ENCODE measurements at regions not wholly inside any gene's neighbourhood (a gene's known extent, or its start where the extent isn't known, plus 50 kb on each side); places are given as distances from the start of the nearest gene placed in this dataset.
"Not testable (repeated sequence)": the region's sequence is repeated elsewhere in the genome, so short reads cannot be mapped to it uniquely, and the experiment has no call there.

GRCh38 chr4:122997463-122998101, 75.2 kb upstream of the NUDT6 start:
- H3K27me3 ChIP-seq (ENCODE audit: control insufficient read depth in 2 of 2, insufficient read depth in 2 of 2, low read length in 2 of 2): no peaks in the 10 kb centered on the region
- H3K9ac ChIP-seq (ENCODE audit: low read depth in 1 of 2, low read length in 2 of 2): no peak overlapping the region
- no peak overlapping the region for H3K4me3 ChIP-seq (ENCODE audit: low read length in 2 of 2)
- no peaks in the 10 kb centered on the region for H3K4me1 ChIP-seq (ENCODE audit: control insufficient read depth in 2 of 2, insufficient read depth in 2 of 2, low read length in 2 of 2)
- no peak overlapping the region for H3K27ac ChIP-seq (ENCODE audit: low read depth in 2 of 2, low read length in 2 of 2)
- H3K9me3 ChIP-seq (ENCODE audit: control insufficient read depth in 2 of 2, low read length in 2 of 2): no peaks in the 10 kb centered on the region
- no peaks in the 10 kb centered on the region for H3K36me3 ChIP-seq (ENCODE audit: control insufficient read depth in 2 of 2, insufficient read depth in 2 of 2, low read length in 2 of 2)

- not testable (repeated sequence) for H3K9me3 ChIP-seq (ENCODE audit: control insufficient read depth in 2 of 2, low read length in 2 of 2); H3K4me1 ChIP-seq (ENCODE audit: control insufficient read depth in 2 of 2, insufficient read depth in 2 of 2, low read length in 2 of 2); H3K27ac ChIP-seq (ENCODE audit: low read depth in 2 of 2, low read length in 2 of 2); H3K27me3 ChIP-seq (ENCODE audit: control insufficient read depth in 2 of 2, insufficient read depth in 2 of 2, low read length in 2 of 2); H3K4me3 ChIP-seq (ENCODE audit: low read length in 2 of 2); H3K36me3 ChIP-seq (ENCODE audit: control insufficient read depth in 2 of 2, insufficient read depth in 2 of 2, low read length in 2 of 2); H3K9ac ChIP-seq (ENCODE audit: low read depth in 1 of 2, low read length in 2 of 2)
Observed at GRCh38 chr4:123004079-123004478, 81.7 kb upstream of the NUDT6 start.

GRCh38 chr4:123005126-123005525, 82.7 kb upstream of the NUDT6 start:
- H3K36me3 ChIP-seq (ENCODE audit: control insufficient read depth in 2 of 2, insufficient read depth in 2 of 2, low read length in 2 of 2); H3K27me3 ChIP-seq (ENCODE audit: control insufficient read depth in 2 of 2, insufficient read depth in 2 of 2, low read length in 2 of 2); H3K9ac ChIP-seq (ENCODE audit: low read depth in 1 of 2, low read length in 2 of 2); H3K4me1 ChIP-seq (ENCODE audit: control insufficient read depth in 2 of 2, insufficient read depth in 2 of 2, low read length in 2 of 2); H3K9me3 ChIP-seq (ENCODE audit: control insufficient read depth in 2 of 2, low read length in 2 of 2); H3K4me3 ChIP-seq (ENCODE audit: low read length in 2 of 2); H3K27ac ChIP-seq (ENCODE audit: low read depth in 2 of 2, low read length in 2 of 2): not testable (repeated sequence)

- H3K4me3 ChIP-seq (ENCODE audit: low read length in 2 of 2): no peak overlapping the region
- no peaks in the 10 kb centered on the region for H3K9me3 ChIP-seq (ENCODE audit: control insufficient read depth in 2 of 2, low read length in 2 of 2)
- no peaks in the 10 kb centered on the region for H3K4me1 ChIP-seq (ENCODE audit: control insufficient read depth in 2 of 2, insufficient read depth in 2 of 2, low read length in 2 of 2)
- no peak overlapping the region for H3K27ac ChIP-seq (ENCODE audit: low read depth in 2 of 2, low read length in 2 of 2)
- H3K27me3 ChIP-seq (ENCODE audit: control insufficient read depth in 2 of 2, insufficient read depth in 2 of 2, low read length in 2 of 2): no peaks in the 10 kb centered on the region
- peaks cover 0 to 2% of the 10 kb centered on the region in 2 donors for H3K36me3 ChIP-seq (ENCODE audit: control insufficient read depth in 2 of 2, insufficient read depth in 2 of 2, low read length in 2 of 2)
- no peak overlapping the region for H3K9ac ChIP-seq (ENCODE audit: low read depth in 1 of 2, low read length in 2 of 2)
Observed at GRCh38 chr4:123007679-123008078, 85.3 kb upstream of the NUDT6 start.

- H3K9ac ChIP-seq (ENCODE audit: low read depth in 1 of 2, low read length in 2 of 2); H3K4me1 ChIP-seq (ENCODE audit: control insufficient read depth in 2 of 2, insufficient read depth in 2 of 2, low read length in 2 of 2); H3K9me3 ChIP-seq (ENCODE audit: control insufficient read depth in 2 of 2, low read length in 2 of 2); H3K4me3 ChIP-seq (ENCODE audit: low read length in 2 of 2); H3K36me3 ChIP-seq (ENCODE audit: control insufficient read depth in 2 of 2, insufficient read depth in 2 of 2, low read length in 2 of 2); H3K27ac ChIP-seq (ENCODE audit: low read depth in 2 of 2, low read length in 2 of 2); H3K27me3 ChIP-seq (ENCODE audit: control insufficient read depth in 2 of 2, insufficient read depth in 2 of 2, low read length in 2 of 2): not testable (repeated sequence)
Observed at GRCh38 chr4:123012416-123012815, 90.0 kb upstream of the NUDT6 start.

GRCh38 chr4:123014038-123014437, 91.6 kb upstream of the NUDT6 start:
- Histone ChIP-seq H3K4me3 (ENCODE audit: low read length in 2 of 2) (no peak overlapping the region), H3K27me3 (ENCODE audit: control insufficient read depth in 2 of 2, insufficient read depth in 2 of 2, low read length in 2 of 2) (no peaks in the 10 kb centered on the region), H3K27ac (ENCODE audit: low read depth in 2 of 2, low read length in 2 of 2) (no peak overlapping the region)

GRCh38 chr4:123017078-123017477, 94.7 kb upstream of the NUDT6 start:
- Histone ChIP-seq H3K27ac (ENCODE audit: low read depth in 2 of 2, low read length in 2 of 2) (no peak overlapping the region), H3K36me3 (ENCODE audit: control insufficient read depth in 2 of 2, insufficient read depth in 2 of 2, low read length in 2 of 2) (no peaks in the 10 kb centered on the region), H3K4me3 (ENCODE audit: low read length in 2 of 2) (no peak overlapping the region), H3K4me1 (ENCODE audit: control insufficient read depth in 2 of 2, insufficient read depth in 2 of 2, low read length in 2 of 2) (no peaks in the 10 kb centered on the region), H3K27me3 (ENCODE audit: control insufficient read depth in 2 of 2, insufficient read depth in 2 of 2, low read length in 2 of 2) (no peaks in the 10 kb centered on the region), H3K9ac (ENCODE audit: low read depth in 1 of 2, low read length in 2 of 2) (no peak overlapping the region), H3K9me3 (ENCODE audit: control insufficient read depth in 2 of 2, low read length in 2 of 2) (no peaks in the 10 kb centered on the region)

More at GRCh38 chr4:123014038-123014437, 91.6 kb upstream of the NUDT6 start:
- Histone ChIP-seq H3K36me3 (ENCODE audit: control insufficient read depth in 2 of 2, insufficient read depth in 2 of 2, low read length in 2 of 2) (peaks cover 0 to under 1% of the 10 kb centered on the region in 2 donors), H3K9ac (ENCODE audit: low read depth in 1 of 2, low read length in 2 of 2) (no peak overlapping the region), H3K4me1 (ENCODE audit: control insufficient read depth in 2 of 2, insufficient read depth in 2 of 2, low read length in 2 of 2) (no peaks in the 10 kb centered on the region), H3K9me3 (ENCODE audit: control insufficient read depth in 2 of 2, low read length in 2 of 2) (no peaks in the 10 kb centered on the region)

- no peaks in the 10 kb centered on the region for H3K36me3 ChIP-seq (ENCODE audit: control insufficient read depth in 2 of 2, insufficient read depth in 2 of 2, low read length in 2 of 2)
- H3K27me3 ChIP-seq (ENCODE audit: control insufficient read depth in 2 of 2, insufficient read depth in 2 of 2, low read length in 2 of 2): no peaks in the 10 kb centered on the region
- no peak overlapping the region for H3K27ac ChIP-seq (ENCODE audit: low read depth in 2 of 2, low read length in 2 of 2)
- no peak overlapping the region for H3K4me3 ChIP-seq (ENCODE audit: low read length in 2 of 2)
- no peaks in the 10 kb centered on the region for H3K4me1 ChIP-seq (ENCODE audit: control insufficient read depth in 2 of 2, insufficient read depth in 2 of 2, low read length in 2 of 2)
- no peak overlapping the region for H3K9ac ChIP-seq (ENCODE audit: low read depth in 1 of 2, low read length in 2 of 2)
- H3K9me3 ChIP-seq (ENCODE audit: control insufficient read depth in 2 of 2, low read length in 2 of 2): no peaks in the 10 kb centered on the region
Observed at GRCh38 chr4:123017636-123018395, 95.4 kb upstream of the NUDT6 start.

- Histone ChIP-seq H3K27ac (ENCODE audit: low read depth in 2 of 2, low read length in 2 of 2) (no peak overlapping the region), H3K4me1 (ENCODE audit: control insufficient read depth in 2 of 2, insufficient read depth in 2 of 2, low read length in 2 of 2) (no peaks in the 10 kb centered on the region), H3K27me3 (ENCODE audit: control insufficient read depth in 2 of 2, insufficient read depth in 2 of 2, low read length in 2 of 2) (no peaks in the 10 kb centered on the region), H3K9ac (ENCODE audit: low read depth in 1 of 2, low read length in 2 of 2) (no peak overlapping the region), H3K4me3 (ENCODE audit: low read length in 2 of 2) (no peak overlapping the region), H3K36me3 (ENCODE audit: control insufficient read depth in 2 of 2, insufficient read depth in 2 of 2, low read length in 2 of 2) (no peaks in the 10 kb centered on the region), H3K9me3 (ENCODE audit: control insufficient read depth in 2 of 2, low read length in 2 of 2) (no peaks in the 10 kb centered on the region)
Observed at GRCh38 chr4:123018396-123018775, 96.0 kb upstream of the NUDT6 start.

GRCh38 chr4:123020285-123020684, 97.9 kb upstream of the NUDT6 start:
- Histone ChIP-seq H3K9me3 (ENCODE audit: control insufficient read depth in 2 of 2, low read length in 2 of 2) (no peaks in the 10 kb centered on the region), H3K9ac (ENCODE audit: low read depth in 1 of 2, low read length in 2 of 2) (no peak overlapping the region)

More at GRCh38 chr4:123020285-123020684, 97.9 kb upstream of the NUDT6 start:
- no peak overlapping the region for H3K4me3 ChIP-seq (ENCODE audit: low read length in 2 of 2)
- no peaks in the 10 kb centered on the region for H3K27me3 ChIP-seq (ENCODE audit: control insufficient read depth in 2 of 2, insufficient read depth in 2 of 2, low read length in 2 of 2)
- no peaks in the 10 kb centered on the region for H3K36me3 ChIP-seq (ENCODE audit: control insufficient read depth in 2 of 2, insufficient read depth in 2 of 2, low read length in 2 of 2)
- H3K27ac ChIP-seq (ENCODE audit: low read depth in 2 of 2, low read length in 2 of 2): no peak overlapping the region
- no peaks in the 10 kb centered on the region for H3K4me1 ChIP-seq (ENCODE audit: control insufficient read depth in 2 of 2, insufficient read depth in 2 of 2, low read length in 2 of 2)
